Activated naive CD8-positive, alpha-beta T cell treated with anti-CD3 and anti-CD28 coated beads for 36 hours (primary cell): ENCODE measurements at regions not wholly inside any gene's neighbourhood (a gene's known extent, or its start where the extent isn't known, plus 50 kb on each side); places are given as distances from the start of the nearest gene placed in this dataset.
A peak's percentile ranks its signal among the peaks of the same experiment; 100 is the strongest.
"Not testable (repeated sequence)": the region's sequence is repeated elsewhere in the genome, so short reads cannot be mapped to it uniquely, and the experiment has no call there.

Source experiments
- DNase-seq: peaks from one replicate; pipeline ENCODE4 v3.0.0; 2021
- H3K27ac Mint-ChIP-seq: one replicate; pipeline ENCODE4 v1.8.0; 2022; ENCODE audit warnings: mild to moderate bottlenecking, moderate library complexity, mixed read lengths
- H3K27me3 Mint-ChIP-seq: one replicate; pipeline ENCODE4 v1.8.0; 2022; ENCODE audit warnings: mild to moderate bottlenecking, mixed read lengths
- H3K36me3 Mint-ChIP-seq: one replicate; pipeline ENCODE4 v1.8.0; 2021; ENCODE audit warnings: mild to moderate bottlenecking, mixed read lengths
- H3K4me1 Mint-ChIP-seq: one replicate; pipeline ENCODE4 v1.8.0; 2021; ENCODE audit warnings: mixed read lengths
- H3K4me3 Mint-ChIP-seq: one replicate; pipeline ENCODE4 v1.8.0; 2022; ENCODE audit warnings: mild to moderate bottlenecking, moderate library complexity, mixed read lengths
- H3K9me3 Mint-ChIP-seq: one replicate; pipeline ENCODE4 v1.8.0; 2022; ENCODE audit warnings: mixed read lengths

DNA sequence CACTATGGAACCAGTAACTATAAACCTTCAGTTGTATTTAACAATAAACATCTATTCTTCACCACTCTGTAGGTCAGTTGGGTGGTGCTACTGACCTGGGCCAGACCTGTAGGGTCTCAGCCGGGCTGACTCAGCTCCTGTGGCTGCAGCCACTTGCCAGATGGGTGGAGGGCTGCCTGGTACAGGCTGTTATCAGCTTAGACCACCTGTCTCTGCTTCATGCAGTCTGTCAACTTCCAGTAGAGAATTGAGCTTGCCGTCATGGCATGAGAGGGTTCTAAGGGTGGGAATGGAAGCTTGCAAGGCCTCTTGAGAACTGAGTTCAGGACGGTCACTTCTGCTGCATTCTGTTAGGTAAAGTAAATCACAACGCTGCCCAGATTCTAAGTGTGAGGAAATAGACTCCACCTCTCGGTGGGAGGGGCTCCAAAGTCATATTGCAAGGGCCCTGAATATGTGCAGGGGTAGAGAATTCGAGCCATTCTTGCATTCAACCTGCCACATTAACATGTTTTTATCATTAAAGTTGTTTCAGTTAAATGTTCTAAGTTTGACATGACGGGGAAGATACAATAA, 81.5 kb upstream of the PABPC3 start:
- not testable (repeated sequence) for H3K9me3 Mint-ChIP-seq, H3K4me3 Mint-ChIP-seq, DNase-seq, H3K27ac Mint-ChIP-seq, H3K36me3 Mint-ChIP-seq, H3K4me1 Mint-ChIP-seq
- H3K27me3 Mint-ChIP-seq = peaks cover 42% of the 10 kb centered on the region

DNA sequence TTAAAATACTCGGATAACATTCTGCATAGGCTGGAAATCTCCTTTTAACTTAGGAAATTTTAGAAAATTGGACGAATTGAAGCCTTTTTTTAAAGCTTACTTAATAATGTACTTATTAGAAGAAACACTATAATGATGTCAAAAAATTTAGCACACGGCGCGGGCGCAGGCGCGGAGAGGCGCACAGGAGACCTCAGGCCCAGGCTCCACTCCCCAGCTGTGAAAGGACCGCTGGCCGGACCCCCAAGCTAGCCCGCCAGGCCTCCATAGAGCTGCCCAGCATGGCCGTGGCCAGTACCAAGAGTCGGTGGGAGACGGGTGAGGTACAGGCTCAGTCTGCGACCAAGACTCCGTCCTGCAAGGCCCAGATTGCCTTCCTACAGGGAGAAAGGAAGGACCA, 78.8 kb upstream of the PABPC3 start:
- not testable (repeated sequence) for H3K27ac Mint-ChIP-seq, H3K4me1 Mint-ChIP-seq, H3K9me3 Mint-ChIP-seq, H3K36me3 Mint-ChIP-seq, H3K4me3 Mint-ChIP-seq, DNase-seq
- peaks cover 51% of the 10 kb centered on the region for H3K27me3 Mint-ChIP-seq

DNA sequence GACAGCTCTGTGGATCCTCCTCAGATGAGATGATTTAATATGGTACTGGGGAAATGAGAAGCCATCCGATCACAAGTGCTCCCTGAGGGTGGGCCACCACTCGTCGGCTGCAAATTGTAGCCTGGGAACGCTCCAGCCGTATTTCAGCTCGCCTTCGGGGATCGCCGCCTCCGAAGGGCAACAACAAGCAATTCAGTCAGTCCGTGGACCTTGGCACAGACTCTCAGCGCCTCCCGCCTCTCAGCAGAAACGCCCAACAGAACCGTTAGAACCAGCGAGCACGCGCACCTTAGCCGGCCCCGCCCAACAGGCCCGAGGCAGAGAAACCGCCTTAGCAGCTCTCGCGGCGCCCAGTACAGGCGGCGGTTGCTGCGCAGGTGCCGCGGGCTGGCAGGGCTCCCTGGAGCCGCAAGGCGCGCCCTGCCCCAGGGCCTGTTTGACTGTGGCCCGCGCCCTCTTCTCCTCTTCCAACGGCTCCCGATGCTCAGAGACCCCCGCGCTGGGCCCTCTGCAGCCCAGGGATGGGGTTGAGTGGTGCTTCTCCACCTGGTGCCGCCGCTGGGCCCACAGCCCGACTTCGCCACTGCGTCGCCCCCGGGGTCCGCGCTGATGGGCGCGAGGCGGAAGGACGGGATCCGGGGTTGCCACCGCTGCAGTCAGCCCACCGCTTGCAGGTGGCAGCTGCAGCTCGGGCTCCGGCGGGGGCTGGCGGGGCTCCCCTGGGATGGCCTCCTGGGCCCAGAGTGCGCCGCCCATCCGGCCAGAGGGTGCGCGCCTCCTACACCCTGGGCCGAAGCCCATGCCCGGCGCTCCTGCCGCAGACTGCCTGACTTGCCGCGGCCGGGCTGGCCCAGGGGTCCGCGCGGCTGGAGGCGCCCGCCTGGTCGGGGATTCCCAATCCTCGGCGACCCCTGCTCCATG, 77.9 kb upstream of the PABPC3 start:
- peak; percentile 67 for DNase-seq
- not testable (repeated sequence) for H3K27ac Mint-ChIP-seq, H3K9me3 Mint-ChIP-seq, H3K4me1 Mint-ChIP-seq, H3K36me3 Mint-ChIP-seq
- Mint-ChIP-seq H3K27me3 (peaks cover 51% of the 10 kb centered on the region), H3K4me3 (peak overlapping the region; percentile 69)

DNA sequence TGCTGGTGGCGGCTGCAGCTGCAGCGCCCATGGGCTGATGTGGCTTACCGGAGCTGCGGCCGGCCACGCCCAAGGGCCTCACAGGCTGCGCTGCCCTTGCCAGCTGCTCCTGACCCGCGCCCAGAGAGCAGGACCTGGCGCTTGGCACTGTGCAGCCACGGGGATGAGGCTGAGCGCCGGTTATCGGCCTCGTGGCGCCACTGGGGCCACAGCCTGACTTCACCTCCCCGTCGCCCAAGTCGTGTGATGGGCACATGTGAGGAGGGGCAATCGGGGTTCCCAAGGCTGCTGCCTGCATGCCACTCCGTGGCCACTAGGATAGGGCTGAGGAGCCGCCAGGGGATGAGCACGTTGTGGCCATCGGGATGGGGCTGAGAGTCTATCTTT, 77.2 kb upstream of the PABPC3 start:
- DNase-seq = no peak
- Mint-ChIP-seq H3K27ac (no peak overlapping the region), H3K4me1 (peaks cover 6% of the 10 kb centered on the region), H3K9me3 (no peaks in the 10 kb centered on the region), H3K27me3 (peaks cover 53% of the 10 kb centered on the region), H3K4me3 (peak overlapping the region; percentile 14), H3K36me3 (no peaks in the 10 kb centered on the region)

DNA sequence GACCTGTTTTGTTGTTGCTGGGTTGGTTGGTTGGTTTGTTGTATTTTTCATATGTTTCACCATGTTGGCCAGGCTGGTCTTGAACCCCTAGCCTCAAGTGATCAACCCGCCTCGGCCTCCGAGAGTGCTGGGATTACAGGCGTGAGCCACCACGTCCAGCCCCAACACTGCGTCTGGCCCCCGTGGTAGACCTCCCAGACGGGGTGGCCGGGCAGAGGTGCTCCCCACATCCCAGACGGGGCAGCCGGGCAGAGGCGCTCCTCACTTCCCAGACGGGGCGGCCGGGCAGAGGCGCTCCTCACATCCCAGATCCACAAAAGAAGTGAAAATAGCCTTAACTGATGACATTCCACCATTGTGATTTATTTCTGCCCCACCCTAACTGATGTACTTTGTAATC, 76.2 kb upstream of the PABPC3 start:
- H3K27me3 Mint-ChIP-seq = peaks cover 57% of the 10 kb centered on the region
- DNase-seq, H3K4me1 Mint-ChIP-seq, H3K9me3 Mint-ChIP-seq, H3K27ac Mint-ChIP-seq, H3K4me3 Mint-ChIP-seq, H3K36me3 Mint-ChIP-seq: not testable (repeated sequence)

DNA sequence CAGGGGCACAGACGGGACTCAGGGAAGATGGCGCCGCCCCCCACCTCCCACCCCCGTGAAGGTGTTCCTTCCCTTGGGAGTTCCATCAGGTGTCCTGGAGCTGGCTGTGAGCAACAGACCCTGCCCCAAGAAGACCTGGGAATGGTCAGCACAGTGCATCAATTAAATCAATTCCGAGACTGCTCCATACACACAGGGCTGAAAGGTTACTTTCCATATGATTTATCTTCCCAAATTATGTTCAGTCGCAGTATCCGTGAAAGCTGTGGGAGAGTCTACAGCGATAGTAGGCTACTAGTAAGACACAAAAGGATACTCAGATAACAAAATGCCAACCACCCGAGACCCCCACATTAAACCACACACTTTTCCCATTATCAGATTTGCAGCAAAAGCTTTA, 71.8 kb upstream of the PABPC3 start:
- H3K36me3 Mint-ChIP-seq = no peaks in the 10 kb centered on the region
- H3K27me3 Mint-ChIP-seq = peaks cover 39% of the 10 kb centered on the region
- DNase-seq = no peak
- no peaks in the 10 kb centered on the region for H3K4me1 Mint-ChIP-seq
- H3K9me3 Mint-ChIP-seq = no peaks in the 10 kb centered on the region
- no peak overlapping the region for H3K27ac Mint-ChIP-seq
- no peak overlapping the region for H3K4me3 Mint-ChIP-seq

DNA sequence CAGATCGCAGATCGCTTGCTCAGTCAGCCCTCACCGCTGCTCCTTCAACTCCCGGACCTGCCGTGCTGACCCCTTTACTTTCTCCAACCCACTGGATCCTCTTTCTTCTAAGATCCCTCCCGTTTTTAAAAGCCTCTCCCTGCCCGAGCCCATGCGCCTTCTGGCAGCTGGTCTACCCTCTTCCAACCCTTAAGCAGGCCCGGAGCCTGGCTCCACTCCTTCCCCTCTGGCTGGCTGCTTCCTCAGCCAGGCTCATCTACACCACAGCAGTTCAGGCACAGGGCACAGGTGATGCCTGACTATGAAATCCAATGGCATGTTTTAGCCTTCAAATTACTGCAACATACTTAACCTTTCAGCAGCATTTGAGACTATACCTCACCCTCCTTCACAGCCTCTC, 63.8 kb upstream of the PABPC3 start:
- no peaks in the 10 kb centered on the region for H3K36me3 Mint-ChIP-seq
- DNase-seq = no peak
- peaks cover 32% of the 10 kb centered on the region for H3K27me3 Mint-ChIP-seq
- no peak overlapping the region for H3K27ac Mint-ChIP-seq
- H3K4me1 Mint-ChIP-seq = peaks cover 2% of the 10 kb centered on the region
- no peaks in the 10 kb centered on the region for H3K9me3 Mint-ChIP-seq
- H3K4me3 Mint-ChIP-seq = no peak overlapping the region

DNA sequence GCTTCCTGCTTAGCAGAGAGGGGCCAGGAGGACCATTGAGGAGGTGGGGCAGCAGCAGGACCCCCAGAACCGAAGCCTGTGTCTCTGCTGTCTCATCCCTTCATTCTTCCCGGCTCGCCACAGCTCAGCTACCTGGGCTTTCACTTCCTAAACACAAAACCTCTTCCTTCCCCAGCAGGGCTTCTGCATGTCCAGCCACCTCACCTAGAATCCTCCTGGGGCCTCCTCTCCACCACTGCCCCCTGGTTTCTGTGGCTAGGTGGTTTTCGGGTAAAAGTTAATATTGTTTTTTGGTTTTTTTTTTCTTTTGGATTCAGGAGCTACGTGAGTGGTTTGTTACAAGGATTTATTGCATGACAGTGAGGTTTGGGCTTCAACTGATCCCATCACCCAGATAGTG, 61.8 kb upstream of the PABPC3 start:
- Mint-ChIP-seq H3K27me3 (peaks cover 48% of the 10 kb centered on the region), H3K27ac (no peak overlapping the region), H3K4me1 (peaks cover 2% of the 10 kb centered on the region), H3K36me3 (no peaks in the 10 kb centered on the region), H3K4me3 (no peak overlapping the region), H3K9me3 (no peaks in the 10 kb centered on the region)
- DNase-seq = no peak

DNA sequence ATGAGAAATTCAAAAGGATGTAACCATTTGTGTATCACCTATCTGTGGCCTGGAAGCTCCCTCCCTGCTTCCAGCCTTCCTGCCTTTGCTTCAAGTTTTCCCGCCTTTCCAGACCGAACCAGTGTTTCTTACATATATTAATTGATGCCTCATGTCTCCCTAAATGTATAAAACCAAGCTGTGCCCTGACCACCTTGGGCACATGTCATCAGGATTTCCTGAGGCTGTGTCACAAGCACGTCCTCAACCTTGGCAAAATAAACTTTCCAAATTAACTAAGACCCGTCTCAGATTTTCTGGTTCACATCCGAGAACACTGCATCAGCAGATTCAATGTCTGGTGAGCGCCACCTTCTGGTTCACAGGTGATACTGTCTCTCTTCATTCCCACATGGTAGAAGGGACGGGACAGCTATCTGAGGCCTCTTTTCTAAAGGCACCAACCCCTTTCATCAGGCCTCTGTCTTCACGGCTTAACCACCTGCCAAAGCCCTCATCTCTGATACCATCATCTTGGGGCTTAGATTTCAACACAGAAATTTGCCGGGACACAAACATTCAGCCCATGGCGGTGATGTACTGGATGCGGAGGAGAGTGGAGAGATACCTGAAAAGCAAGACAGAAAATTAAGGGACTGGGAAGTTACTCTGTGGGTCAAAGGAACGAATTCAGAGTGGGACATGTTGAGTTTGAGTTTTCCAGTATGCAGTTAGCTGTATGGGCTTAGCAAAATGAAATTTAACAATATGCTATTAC, 58.7 kb upstream of the PABPC3 start:
- peak; percentile 36 for DNase-seq
- Mint-ChIP-seq H3K27me3 (peaks cover 52% of the 10 kb centered on the region), H3K4me3 (no peak overlapping the region), H3K27ac (no peak overlapping the region), H3K36me3 (no peaks in the 10 kb centered on the region), H3K4me1 (peaks cover 2% of the 10 kb centered on the region), H3K9me3 (no peaks in the 10 kb centered on the region)

DNA sequence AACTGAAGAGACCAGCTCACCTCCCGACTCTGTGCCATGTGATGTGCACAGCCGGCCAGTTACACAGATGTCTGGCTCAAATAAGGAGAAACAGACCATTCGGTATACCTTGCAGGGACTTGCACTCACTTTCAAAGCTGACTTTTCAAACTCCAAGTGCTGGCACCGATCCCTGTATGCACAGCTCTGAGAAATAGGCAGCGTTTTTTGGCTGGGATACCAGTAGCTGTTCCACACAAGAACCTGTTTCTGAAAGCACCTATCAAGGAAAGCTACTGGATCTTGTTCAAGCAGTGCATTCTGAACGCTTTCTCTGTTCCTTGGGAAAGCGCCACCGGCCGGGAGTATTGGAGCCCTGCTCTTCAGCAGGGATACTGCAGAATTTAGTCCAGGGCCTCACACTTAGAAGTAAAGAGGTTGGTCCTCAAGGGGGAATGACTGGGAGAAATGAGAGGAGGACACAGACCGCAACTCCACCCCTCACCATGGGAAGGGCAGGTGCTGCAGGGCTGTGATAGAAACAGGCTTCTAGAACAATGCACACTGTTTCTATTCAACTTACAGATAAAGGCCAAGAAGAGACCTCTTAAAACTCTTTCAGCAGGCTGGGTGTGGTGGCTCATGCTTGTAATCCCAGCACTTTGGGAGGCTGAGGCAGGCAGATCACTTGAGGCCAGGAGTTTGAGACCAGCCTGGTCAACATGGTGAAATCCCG, 53.6 kb upstream of the PABPC3 start:
- H3K4me3 Mint-ChIP-seq = no peak overlapping the region
- DNase-seq = no peak
- H3K9me3 Mint-ChIP-seq = no peaks in the 10 kb centered on the region
- no peaks in the 10 kb centered on the region for H3K4me1 Mint-ChIP-seq
- peaks cover 79% of the 10 kb centered on the region for H3K27me3 Mint-ChIP-seq
- no peaks in the 10 kb centered on the region for H3K36me3 Mint-ChIP-seq
- no peak overlapping the region for H3K27ac Mint-ChIP-seq

DNA sequence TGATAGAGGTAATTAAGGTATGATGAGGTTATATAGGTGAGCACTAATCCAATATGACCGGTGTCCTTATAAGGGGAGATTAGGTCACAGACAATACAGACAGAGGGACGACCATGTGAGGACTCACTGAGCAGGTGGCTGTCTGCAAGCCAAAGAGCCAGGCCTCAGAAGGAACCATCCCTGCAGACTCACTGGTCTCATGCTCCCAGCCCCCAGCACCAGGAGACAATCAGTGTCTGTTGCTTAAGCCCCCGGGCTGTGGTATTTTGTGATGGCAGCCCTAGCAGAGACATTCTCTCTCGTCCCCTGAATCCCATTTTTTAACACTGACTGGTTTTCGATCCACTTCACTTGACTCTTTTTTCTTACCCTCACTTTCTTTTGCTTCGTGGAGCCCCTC, 51.9 kb upstream of the PABPC3 start:
- H3K4me1 Mint-ChIP-seq = no peaks in the 10 kb centered on the region
- no peaks in the 10 kb centered on the region for H3K9me3 Mint-ChIP-seq
- no peaks in the 10 kb centered on the region for H3K36me3 Mint-ChIP-seq
- DNase-seq = no peak
- no peak overlapping the region for H3K27ac Mint-ChIP-seq
- H3K27me3 Mint-ChIP-seq = peaks cover 81% of the 10 kb centered on the region
- H3K4me3 Mint-ChIP-seq = no peak overlapping the region
